PC-9 (cell line): ENCODE measurements at regions not wholly inside any gene's neighbourhood (a gene's known extent, or its start where the extent isn't known, plus 50 kb on each side); places are given as distances from the start of the nearest gene placed in this dataset.

ENCODE experiments used
- CTCF ChIP-seq: fragments of 200-600 bp; sonication (generic); conservative IDR thresholded peaks from 2 replicates; pipeline ENCODE4 v1.6.1; 2017; ENCODE audit warnings: mixed run types, antibody characterized with exemption, mild to moderate bottlenecking, moderate library complexity
- EZH2 ChIP-seq: fragments of 200-600 bp; sonication (generic); IDR thresholded peaks from 2 replicates; pipeline ENCODE4 v1.8.0; 2017; ENCODE audit warnings: antibody characterized with exemption, low read depth

GRCh38 chr6:71496018-71496721 is 207.6 kb downstream of the OGFRL1 start:
- TF ChIP-seq EZH2 = no peak
- no peak for TF ChIP-seq CTCF
